ENCODE measurements at regions not wholly inside any gene's neighbourhood (a gene's known extent, or its start where the extent isn't known, plus 50 kb on each side); places are given as distances from the start of the nearest gene placed in this dataset.
"Not testable (repeated sequence)": the region's sequence is repeated elsewhere in the genome, so short reads cannot be mapped to it uniquely, and the experiment has no call there.

- DNase-seq (ENCODE audit: low read depth), result peak; percentile 84
Measured at GRCh38 chr6:144955859-144956258, 670.7 kb downstream of the UTRN start.

- DNase-seq (ENCODE audit: low read depth), result not testable (repeated sequence)
Measured at GRCh38 chr6:144956697-144957096, 671.6 kb downstream of the UTRN start.

- no peak for DNase-seq (ENCODE audit: low read depth)
Measured at GRCh38 chr6:144957236-144957937, 672.3 kb downstream of the UTRN start.

GRCh38 chr6:144969154-144969553, 684.0 kb downstream of the UTRN start:
- DNase-seq (ENCODE audit: low read depth), result no peak

GRCh38 chr6:144969602-144970272, 684.6 kb downstream of the UTRN start:
- no peak for DNase-seq (ENCODE audit: low read depth)

- DNase-seq (ENCODE audit: low read depth), result peak; percentile 38
Measured at GRCh38 chr6:144977250-144977864, 692.2 kb downstream of the UTRN start.

- DNase-seq (ENCODE audit: low read depth), result no peak
Measured at GRCh38 chr6:144978208-144978607, 693.1 kb downstream of the UTRN start.

GRCh38 chr6:144986271-144986670, 701.1 kb downstream of the UTRN start:
- DNase-seq (ENCODE audit: low read depth), result no peak

GRCh38 chr6:144989319-144990107, 704.4 kb downstream of the UTRN start:
- DNase-seq (ENCODE audit: low read depth), result no peak

- DNase-seq (ENCODE audit: low read depth), result no peak
Measured at GRCh38 chr6:144990784-144991183, 705.6 kb downstream of the UTRN start.

- DNase-seq (ENCODE audit: low read depth), result peak; percentile 67
Measured at GRCh38 chr6:144993870-144994269, 708.7 kb downstream of the UTRN start.

GRCh38 chr6:144997996-144998395, 712.9 kb downstream of the UTRN start:
- DNase-seq (ENCODE audit: low read depth), result no peak

GRCh38 chr6:144999127-144999526, 714.0 kb downstream of the UTRN start:
- no peak for DNase-seq (ENCODE audit: low read depth)

- no peak for DNase-seq (ENCODE audit: low read depth)
Measured at GRCh38 chr6:145003145-145003544, 718.0 kb downstream of the UTRN start.

GRCh38 chr6:145006914-145007313, 721.8 kb downstream of the UTRN start:
- DNase-seq (ENCODE audit: low read depth), result no peak

GRCh38 chr6:145008715-145009114, 723.6 kb downstream of the UTRN start:
- no peak for DNase-seq (ENCODE audit: low read depth)

- no peak for DNase-seq (ENCODE audit: low read depth)
Measured at GRCh38 chr6:145009711-145010110, 724.6 kb downstream of the UTRN start.

GRCh38 chr6:145012039-145012662, 723.2 kb downstream of the EPM2A start:
- DNase-seq (ENCODE audit: low read depth), result peak; percentile 76

- DNase-seq (ENCODE audit: low read depth), result peak; percentile 98
Measured at GRCh38 chr6:145015739-145016558, 719.4 kb downstream of the EPM2A start.

GRCh38 chr6:145017051-145017450, 718.3 kb downstream of the EPM2A start:
- no peak for DNase-seq (ENCODE audit: low read depth)

GRCh38 chr6:145017516-145017915, 717.8 kb downstream of the EPM2A start:
- peak; percentile 65 for DNase-seq (ENCODE audit: low read depth)

Measured in M059J (cell line).